GM18517 (cell line): ENCODE measurements at regions not wholly inside any gene's neighbourhood (a gene's known extent, or its start where the extent isn't known, plus 50 kb on each side); places are given as distances from the start of the nearest gene placed in this dataset.

Source experiments
- ATAC-seq: cut with Tn5 transposase; IDR thresholded peaks from one replicate; pipeline ENCODE4 v1.9.1; 2021; ENCODE audit warnings: mild to moderate bottlenecking, moderate library complexity; ENCODE audit not compliant: unreplicated experiment

DNA sequence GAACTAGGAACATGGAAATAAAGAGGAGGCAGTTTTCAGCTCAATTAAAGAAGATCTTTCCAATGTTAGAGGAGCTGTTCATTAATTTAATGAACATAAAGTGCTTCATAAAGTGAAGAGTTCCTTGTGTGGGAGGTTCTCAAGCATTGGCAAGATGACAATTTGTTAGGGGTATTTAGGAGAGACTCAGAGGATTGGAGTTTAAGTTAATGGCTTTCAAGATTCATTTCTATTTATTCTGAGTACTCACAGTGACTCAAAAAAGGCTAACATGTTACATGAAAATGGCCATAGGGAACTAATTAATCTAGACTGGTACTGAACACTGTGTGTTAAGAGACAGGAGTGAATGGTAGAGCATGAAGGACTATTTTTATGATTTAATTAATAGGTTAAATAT is 55.4 kb upstream of the CDH12 start:
- no peak for ATAC-seq

DNA sequence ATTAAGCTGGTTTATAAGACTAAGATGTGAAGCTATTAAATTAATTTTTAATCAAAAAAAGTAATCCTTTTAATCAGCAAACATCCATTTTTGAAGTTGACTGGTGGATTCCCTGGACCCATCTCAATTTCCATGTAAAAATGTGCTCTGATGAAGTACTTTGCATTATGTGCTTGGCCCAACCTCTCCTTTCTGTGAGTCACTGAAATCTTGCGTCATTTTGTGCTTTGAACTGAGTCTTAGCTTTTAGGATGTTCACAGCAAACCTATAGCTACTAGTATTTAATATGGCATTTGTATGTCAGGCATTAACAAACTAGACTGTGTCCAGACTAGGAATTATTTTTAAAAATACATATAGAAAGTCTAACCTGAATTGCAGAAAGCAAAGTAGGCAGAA is 55.0 kb upstream of the CDH12 start:
- ATAC-seq = no peak
